ENCODE measurements at regions not wholly inside any gene's neighbourhood (a gene's known extent, or its start where the extent isn't known, plus 50 kb on each side); places are given as distances from the start of the nearest gene placed in this dataset.

DNA sequence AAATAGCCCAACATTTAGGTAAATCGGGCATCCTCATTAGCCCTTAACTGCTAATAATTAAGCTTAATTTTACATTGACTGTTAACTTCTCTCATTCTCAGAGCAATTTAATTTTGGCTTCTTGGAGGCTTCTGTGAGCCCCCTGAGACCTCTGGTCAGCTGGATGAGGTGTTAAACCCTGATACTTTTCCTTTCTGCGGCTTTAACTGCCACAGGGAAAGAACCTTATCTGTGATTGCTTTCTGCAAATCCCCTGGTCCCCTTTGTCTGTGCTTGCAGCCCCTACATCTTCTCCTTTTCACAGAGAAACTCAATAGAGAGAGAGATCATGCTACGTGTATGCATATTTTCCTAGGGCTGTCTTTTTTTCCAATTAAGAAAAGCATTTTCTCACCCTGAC, 184.5 kb upstream of the CSF3R start:
- ChIA-PET POLR2A (no interaction called here), CTCF (no interaction called here)
- DNase-seq (ENCODE audit: low read depth, low spot score): no peak
- H3K4me3 ChIP-seq (ENCODE audit: low read depth, low read length): no peak overlapping the region
- TF ChIP-seq, protein P1, sequence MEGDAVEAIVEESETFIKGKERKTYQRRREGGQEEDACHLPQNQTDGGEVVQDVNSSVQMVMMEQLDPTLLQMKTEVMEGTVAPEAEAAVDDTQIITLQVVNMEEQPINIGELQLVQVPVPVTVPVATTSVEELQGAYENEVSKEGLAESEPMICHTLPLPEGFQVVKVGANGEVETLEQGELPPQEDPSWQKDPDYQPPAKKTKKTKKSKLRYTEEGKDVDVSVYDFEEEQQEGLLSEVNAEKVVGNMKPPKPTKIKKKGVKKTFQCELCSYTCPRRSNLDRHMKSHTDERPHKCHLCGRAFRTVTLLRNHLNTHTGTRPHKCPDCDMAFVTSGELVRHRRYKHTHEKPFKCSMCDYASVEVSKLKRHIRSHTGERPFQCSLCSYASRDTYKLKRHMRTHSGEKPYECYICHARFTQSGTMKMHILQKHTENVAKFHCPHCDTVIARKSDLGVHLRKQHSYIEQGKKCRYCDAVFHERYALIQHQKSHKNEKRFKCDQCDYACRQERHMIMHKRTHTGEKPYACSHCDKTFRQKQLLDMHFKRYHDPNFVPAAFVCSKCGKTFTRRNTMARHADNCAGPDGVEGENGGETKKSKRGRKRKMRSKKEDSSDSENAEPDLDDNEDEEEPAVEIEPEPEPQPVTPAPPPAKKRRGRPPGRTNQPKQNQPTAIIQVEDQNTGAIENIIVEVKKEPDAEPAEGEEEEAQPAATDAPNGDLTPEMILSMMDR (IDR thresholded peaks at IDR 0.05; ENCODE audit: insufficient read depth, low read length, missing control alignments): no peak

DNA sequence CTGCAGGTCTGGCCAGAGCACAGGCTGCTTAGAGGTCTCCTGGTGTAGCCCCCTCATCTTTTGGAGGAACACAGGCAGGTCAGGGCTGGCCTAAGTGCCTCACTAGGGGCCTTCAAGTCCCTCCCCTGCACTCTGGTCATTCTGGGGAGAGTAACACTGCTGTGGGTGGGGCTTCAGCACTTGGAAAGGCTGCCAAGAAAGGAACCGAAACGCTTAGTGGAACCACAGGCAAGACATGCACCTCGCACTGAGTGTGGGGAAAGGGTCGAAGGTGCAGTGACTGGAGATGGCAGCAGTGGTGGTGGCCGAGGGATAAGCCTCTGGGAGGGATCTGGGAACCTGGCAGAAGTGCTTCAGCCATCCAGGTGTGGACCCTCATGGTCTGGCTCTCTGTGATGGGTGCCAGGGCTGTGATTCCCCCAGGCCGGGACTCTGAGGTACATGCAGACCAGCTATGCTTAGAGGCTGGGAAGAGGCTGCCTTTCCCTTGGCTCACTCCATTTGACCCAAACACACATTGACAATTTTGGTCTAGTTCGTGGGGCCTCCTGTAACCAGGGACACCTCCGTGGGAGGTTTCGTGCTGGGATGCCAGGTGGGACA, 182.9 kb upstream of the CSF3R start:
- no peak for DNase-seq (ENCODE audit: low read depth, low spot score)
- ChIA-PET CTCF (interaction anchor here (1.2 kb wide), 1 partner anchor 16 kb away, joined by 3 read pairs; no protein-coding TSS in a partner anchor), POLR2A (no interaction called here)
- H3K4me3 ChIP-seq (ENCODE audit: low read depth, low read length): no peak overlapping the region
- TF ChIP-seq, protein P1 (IDR thresholded peaks at IDR 0.05; ENCODE audit: insufficient read depth, low read length, missing control alignments): no peak

DNA sequence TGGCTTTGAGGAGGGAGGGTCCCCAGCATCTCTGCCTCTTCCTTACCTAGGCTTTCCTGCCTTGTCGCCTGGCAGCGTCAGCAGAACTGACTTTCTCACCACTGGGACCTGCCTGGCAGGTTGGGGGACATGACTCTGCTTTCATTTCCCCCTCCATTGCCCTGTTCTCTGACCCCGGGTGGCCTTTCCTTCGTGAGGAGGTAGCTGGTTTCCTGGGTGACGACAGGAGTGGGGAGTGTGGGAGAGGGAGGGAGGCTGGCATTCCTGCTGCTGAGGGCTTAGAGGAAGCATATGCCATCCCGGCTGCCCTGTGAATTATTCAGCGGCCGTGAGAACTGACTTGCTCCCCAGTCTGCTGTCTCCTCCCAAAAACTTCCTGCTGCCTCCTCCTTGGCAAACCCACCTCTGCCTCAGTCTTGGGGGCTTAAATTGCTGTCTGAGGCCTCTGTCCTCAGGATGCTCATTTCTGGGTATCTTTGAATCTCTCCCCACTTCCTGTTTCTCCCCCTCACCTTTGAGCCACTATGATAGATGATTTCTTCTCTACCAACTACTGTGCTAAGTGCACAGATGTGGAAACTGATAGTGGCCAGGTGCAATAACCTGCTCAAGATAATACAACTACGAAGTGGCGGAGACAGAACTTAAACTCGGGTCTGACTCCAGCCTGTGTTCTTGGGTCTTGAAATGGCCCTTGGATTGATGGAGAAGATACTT, 182.0 kb upstream of the CSF3R start:
- no peak overlapping the region for H3K4me3 ChIP-seq (ENCODE audit: low read depth, low read length)
- TF ChIP-seq, protein P1 (IDR thresholded peaks at IDR 0.05; ENCODE audit: insufficient read depth, low read length, missing control alignments): no peak
- CTCF ChIA-PET: no interaction called here
- POLR2A ChIA-PET: no interaction called here
- no peak for DNase-seq (ENCODE audit: low read depth, low spot score)

DNA sequence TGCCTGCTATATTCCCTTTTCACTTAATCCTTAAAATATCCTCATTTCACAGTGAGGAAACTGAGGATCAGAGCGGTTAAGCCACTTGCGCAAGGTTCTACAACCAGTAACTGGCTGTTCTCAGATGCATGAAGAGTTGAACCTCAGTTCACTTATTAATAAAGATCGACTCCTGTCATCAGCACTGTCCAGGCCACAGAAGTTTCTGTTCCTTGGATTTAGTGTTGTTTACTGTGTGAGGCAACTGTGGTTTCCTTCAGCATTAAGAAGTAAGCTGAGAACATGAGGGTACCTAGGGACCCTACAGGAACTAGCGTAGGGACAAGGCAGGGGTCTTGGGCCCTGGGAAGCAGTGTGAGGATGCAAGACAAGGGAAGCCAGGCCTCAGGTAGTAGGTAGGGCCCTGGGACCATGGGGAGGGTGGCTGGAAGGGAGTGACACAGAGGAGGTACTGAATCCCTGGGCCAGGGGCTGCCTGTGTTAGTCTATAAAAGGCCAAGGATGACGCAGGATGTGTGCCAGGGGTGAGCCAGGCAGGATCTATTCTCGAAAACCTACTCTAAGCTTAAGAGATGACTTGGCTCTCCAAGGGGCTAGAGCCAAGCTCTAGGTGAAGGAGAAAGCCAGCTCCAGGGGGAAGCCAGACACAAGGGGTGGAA, 181.2 kb upstream of the CSF3R start:
- ChIA-PET CTCF (no interaction called here), POLR2A (no interaction called here)
- no peak overlapping the region for H3K4me3 ChIP-seq (ENCODE audit: low read depth, low read length)
- no peak for DNase-seq (ENCODE audit: low read depth, low spot score)
- TF ChIP-seq, protein P1 (IDR thresholded peaks at IDR 0.05; ENCODE audit: insufficient read depth, low read length, missing control alignments): no peak

DNA sequence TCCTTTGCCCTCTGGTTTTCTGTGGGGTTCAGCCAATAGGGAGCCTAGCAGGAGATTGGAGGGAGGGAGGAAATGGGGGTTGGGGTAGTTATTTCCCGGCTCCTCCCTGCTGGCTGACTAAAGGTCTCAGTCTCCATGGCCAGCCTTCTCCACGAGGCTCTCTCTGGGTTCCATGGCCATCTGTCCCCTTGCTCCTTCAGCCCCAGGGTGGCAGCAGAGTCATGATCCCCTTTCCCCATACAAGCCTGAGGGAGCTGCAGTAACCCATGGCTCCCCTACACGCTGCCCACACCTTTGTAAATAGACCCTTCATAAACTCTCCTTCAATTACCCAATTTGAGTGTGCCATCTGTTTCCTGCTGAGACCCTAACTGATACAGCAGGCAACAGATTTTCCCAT, 176.1 kb upstream of the CSF3R start:
- no peak for DNase-seq (ENCODE audit: low read depth, low spot score)
- ChIA-PET POLR2A (no interaction called here), CTCF (interaction anchor here (1.0 kb wide), 1 partner anchor 9 kb away, joined by 3 read pairs; no protein-coding TSS in a partner anchor)
- no peak overlapping the region for H3K4me3 ChIP-seq (ENCODE audit: low read depth, low read length)
- TF ChIP-seq, protein P1 (IDR thresholded peaks at IDR 0.05; ENCODE audit: insufficient read depth, low read length, missing control alignments): no peak

DNA sequence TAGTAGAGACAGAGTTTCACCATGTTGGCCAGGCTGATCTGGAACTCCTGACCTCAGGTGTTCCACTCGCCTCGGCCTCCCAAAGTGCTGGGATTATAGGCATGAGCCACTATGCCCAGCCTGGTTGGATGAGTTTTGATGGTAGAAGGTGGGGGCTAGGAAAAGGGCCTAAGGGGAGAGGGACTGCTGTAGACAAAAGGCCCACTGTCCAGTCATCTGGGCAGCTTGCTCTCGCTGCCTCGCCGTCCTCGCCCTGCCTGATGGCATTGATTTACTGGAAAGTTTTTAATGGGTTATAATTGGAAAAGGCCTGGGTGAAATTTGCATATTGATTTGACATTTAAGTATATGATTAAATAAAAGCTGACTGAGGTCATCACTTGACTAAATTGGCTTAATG, 175.1 kb upstream of the CSF3R start:
- ChIA-PET CTCF (no interaction called here), POLR2A (no interaction called here)
- no peak overlapping the region for H3K4me3 ChIP-seq (ENCODE audit: low read depth, low read length)
- DNase-seq (ENCODE audit: low read depth, low spot score): no peak
- TF ChIP-seq, protein P1 (IDR thresholded peaks at IDR 0.05; ENCODE audit: insufficient read depth, low read length, missing control alignments): no peak

All from AG04449 (cell line).